ENCODE measurements at regions not wholly inside any gene's neighbourhood (a gene's known extent, or its start where the extent isn't known, plus 50 kb on each side); places are given as distances from the start of the nearest gene placed in this dataset.
"Not testable (repeated sequence)": the region's sequence is repeated elsewhere in the genome, so short reads cannot be mapped to it uniquely, and the experiment has no call there.

GRCh38 chr10:61818251-61818650 lies 83.2 kb upstream of the ARID5B start:
- not testable (repeated sequence) for DNase-seq (ENCODE audit: low read depth)

DNA sequence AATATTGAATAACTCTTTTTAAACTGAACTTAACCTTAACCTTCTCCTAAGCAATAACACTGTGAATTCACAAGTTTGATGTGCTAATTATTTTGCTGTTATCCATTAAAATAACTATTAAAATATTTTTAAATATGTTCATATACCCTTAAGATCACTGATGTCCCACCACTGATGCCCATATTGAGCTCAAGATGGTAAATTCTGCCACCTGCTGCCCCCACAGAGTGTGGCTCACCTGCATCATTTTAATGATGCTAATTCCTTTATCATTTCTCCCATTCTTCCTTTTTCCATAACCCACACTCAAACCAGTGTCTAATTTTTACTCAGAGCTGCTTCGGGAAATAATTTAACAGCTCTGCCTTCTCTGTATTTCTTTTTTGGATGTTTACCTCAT lies 82.3 kb upstream of the ARID5B start:
- no peak for DNase-seq (ENCODE audit: low read depth)

GRCh38 chr10:61821153-61821552 lies 80.3 kb upstream of the ARID5B start:
- peak; percentile 82 for DNase-seq (ENCODE audit: low read depth)

DNA sequence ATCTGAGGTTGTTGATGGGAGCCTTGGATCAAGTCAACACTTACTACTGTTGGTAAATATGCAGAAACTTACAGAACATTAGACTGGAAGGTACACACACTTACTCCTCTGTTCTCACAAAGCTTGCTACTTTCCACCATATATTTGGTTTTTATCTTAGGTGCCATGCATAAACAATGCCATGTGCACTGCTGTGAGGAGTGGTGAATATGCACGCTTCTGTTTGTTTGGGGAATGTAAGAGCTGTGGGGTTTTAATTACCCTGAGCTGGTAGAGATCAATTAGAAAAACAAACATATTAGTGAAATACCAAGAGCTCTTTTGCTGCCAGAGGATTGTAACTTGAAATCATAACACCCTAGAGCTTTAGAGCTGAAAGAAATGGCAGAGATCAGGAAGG lies 79.8 kb upstream of the ARID5B start:
- no peak for DNase-seq (ENCODE audit: low read depth)

GRCh38 chr10:61822096-61822495 lies 79.4 kb upstream of the ARID5B start:
- no peak for DNase-seq (ENCODE audit: low read depth)

DNA sequence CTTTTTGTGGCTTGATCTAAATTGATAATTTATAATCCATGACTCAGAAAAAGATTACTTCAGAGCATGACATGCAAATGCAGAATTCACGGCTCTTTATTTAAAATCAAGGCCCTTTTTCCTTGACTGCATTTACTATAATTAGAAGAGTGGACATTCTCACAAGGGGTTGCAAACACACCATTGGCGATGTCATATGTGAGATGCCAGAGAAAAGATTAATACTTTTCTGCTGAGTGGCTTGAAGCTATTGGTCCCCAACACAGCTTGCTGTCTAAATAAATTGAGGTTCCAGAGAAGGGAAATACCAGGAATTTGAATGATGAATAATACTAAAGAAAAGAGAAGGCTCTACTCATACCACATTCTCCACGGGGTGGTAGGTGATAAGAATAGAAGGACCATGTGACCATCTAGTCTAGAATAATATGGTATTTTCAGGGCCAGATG lies 78.7 kb upstream of the ARID5B start:
- DNase-seq (ENCODE audit: low read depth) = no peak

- DNase-seq (ENCODE audit: low read depth) = no peak
These were observed 76.5 kb upstream of the ARID5B start for GRCh38 chr10:61825001-61825400.

DNA sequence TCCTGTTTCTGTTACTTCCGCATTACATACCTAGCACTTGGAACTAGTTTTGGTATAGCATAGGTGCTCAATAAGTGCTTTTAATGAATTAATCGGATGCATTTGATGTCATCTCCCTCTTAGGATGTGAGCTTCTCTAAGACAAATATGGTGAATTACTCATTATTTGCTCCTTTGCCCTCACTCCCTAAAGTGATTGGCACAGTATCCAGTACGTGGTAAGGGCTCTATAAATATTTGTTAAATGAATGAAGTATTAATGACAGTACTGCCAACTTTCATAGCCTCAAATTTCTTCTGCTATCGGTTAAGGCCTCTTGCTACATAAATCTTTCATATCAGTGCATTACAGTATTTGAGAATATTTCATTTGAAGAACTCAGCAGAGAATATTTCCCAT lies 75.9 kb upstream of the ARID5B start:
- no peak for DNase-seq (ENCODE audit: low read depth)

GRCh38 chr10:61828034-61828433 lies 73.5 kb upstream of the ARID5B start:
- no peak for DNase-seq (ENCODE audit: low read depth)

GRCh38 chr10:61828788-61829187 lies 72.7 kb upstream of the ARID5B start:
- no peak for DNase-seq (ENCODE audit: low read depth)

GRCh38 chr10:61830072-61830845 lies 71.2 kb upstream of the ARID5B start:
- no peak for DNase-seq (ENCODE audit: low read depth)

- DNase-seq (ENCODE audit: low read depth) = no peak
These were observed 70.6 kb upstream of the ARID5B start for GRCh38 chr10:61830846-61831273.

DNA sequence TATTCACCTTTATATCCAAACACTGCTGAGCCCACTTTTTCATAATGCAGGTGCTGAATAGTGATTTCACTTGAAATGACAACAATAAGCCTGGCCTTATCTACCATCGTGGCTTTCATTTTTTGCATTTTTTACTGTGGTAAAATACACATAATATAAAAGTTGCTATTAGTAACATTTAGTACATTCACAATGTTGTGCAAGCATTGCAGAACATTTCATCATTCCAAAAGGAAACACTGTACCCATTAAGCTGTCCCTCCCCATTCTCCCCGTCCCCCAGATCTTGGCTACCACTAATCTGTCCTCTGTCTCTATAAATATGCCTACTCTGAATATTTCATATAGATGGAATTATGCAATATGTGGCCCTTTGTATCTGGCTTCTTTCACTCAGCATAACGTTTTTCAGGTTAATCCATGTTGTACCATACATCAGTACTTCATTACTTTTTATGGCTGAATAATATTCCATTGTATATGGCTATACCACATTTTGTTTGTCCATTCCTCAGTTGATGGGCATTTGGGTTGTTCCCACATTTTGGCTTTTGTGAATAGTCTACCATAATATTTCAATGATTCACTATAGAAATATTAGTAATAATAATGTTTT lies 68.5 kb upstream of the ARID5B start:
- no peak for DNase-seq (ENCODE audit: low read depth)

- no peak for DNase-seq (ENCODE audit: low read depth)
These were observed 67.0 kb upstream of the ARID5B start for GRCh38 chr10:61834519-61834918.

- DNase-seq (ENCODE audit: low read depth) = peak; percentile 38
These were observed 66.2 kb upstream of the ARID5B start for GRCh38 chr10:61835069-61835945.

GRCh38 chr10:61835946-61836887 lies 65.3 kb upstream of the ARID5B start:
- DNase-seq (ENCODE audit: low read depth) = no peak

DNA sequence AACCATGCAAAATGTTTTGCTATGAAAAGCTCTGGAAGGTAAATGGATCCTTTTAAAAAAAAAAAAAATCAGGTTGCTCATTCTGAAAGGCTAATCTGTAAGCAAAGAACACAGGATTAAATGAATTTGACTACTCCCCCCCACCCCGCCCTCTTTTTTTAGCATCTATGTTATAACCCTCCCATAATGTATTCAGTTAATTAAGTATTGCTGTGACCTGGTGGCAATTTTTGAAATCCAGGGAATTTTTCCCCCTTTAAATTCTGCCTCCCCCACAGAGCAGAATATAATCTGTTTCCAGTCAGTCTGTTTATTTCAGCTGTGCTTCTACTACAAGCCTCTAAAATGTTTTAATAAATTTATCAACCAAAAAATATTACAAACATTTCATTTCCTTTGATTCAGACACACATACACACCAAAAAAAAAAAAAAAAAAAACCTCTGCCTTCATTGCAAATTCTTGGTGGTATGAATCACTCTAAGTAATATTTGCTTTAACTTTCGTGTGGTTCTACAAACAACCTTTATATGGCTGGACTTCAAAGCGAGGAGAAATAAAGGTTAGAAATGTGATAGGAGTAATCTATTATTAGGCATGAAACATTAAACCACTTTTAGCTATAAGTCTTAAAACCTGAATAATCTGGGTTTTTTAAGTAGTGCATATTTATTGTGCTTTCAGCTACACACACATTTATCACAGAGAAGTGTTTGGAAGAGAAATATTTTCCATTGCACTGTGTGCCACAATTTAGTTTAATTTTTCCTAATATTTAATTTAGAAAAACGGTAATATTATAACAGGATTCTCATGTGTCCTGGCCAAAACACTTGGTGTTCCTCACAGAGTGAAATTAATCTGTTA lies 64.4 kb upstream of the ARID5B start:
- DNase-seq (ENCODE audit: low read depth) = peak; percentile 89

GRCh38 chr10:61837755-61838171 lies 63.7 kb upstream of the ARID5B start:
- DNase-seq (ENCODE audit: low read depth) = no peak

GRCh38 chr10:61839916-61840315 lies 61.6 kb upstream of the ARID5B start:
- no peak for DNase-seq (ENCODE audit: low read depth)

GRCh38 chr10:61840403-61840802 lies 61.1 kb upstream of the ARID5B start:
- DNase-seq (ENCODE audit: low read depth) = no peak
